HepG2 (cell line): ENCODE measurements at regions not wholly inside any gene's neighbourhood (a gene's known extent, or its start where the extent isn't known, plus 50 kb on each side); places are given as distances from the start of the nearest gene placed in this dataset.

Source experiments
- ATAC-seq: fragments of 200-7000 bp; cut with Tn5 transposase; 3 replicates; pipeline ENCODE4 v1.9.1; 2020; ENCODE audit warnings: mild to moderate bottlenecking, moderate library complexity
- BruUV-seq: library from RNA; stranded (reverse); fragments of 400-500 nt; replicated peaks from 2 replicates; lab custom pipeline; 2021; lab: Mats Ljungman, UMichigan
- CTCF ChIA-PET: fragments of 300-600 bp; formaldehyde crosslinking; extraction: SDS; loops from one replicate; lab custom pipeline; 2021; ENCODE audit warnings: low total read pairs, inconsistent platforms, low intra/inter-chr PET ratio; lab: Yijun Ruan, JAX
- POLR2A ChIA-PET: fragments of 350-600 bp; sonication (Branson Sonifier 250); formaldehyde crosslinking; loops from one replicate; lab custom pipeline; 2020; ENCODE audit warnings: antibody characterized with exemption, inconsistent platforms; lab: Yijun Ruan, JAX
- DNase-seq: peaks from one replicate; pipeline ENCODE4 v3.0.0-alpha.2; 2015; ENCODE audit warnings: low spot score
- FAIRE-seq: peaks from 3 replicates; lab custom pipeline; 2011; peaks lifted over from hg19 to GRCh38; lab: Jason Lieb, UNC
- H2AFZ ChIP-seq: one replicate; pipeline ENCODE4 v1.6.1; 2011; ENCODE audit warnings: low read length, inconsistent platforms
- H3K27ac ChIP-seq: fragments of 300-600 bp; 3 replicates; pipeline ENCODE4 v1.8.0; 2011; ENCODE audit warnings: mixed run types, mild to moderate bottlenecking, mixed read lengths, low read length, inconsistent platforms; ENCODE audit not compliant: insufficient read depth; ENCODE audit errors: extremely low read length
- H3K27me3 ChIP-seq, 2 experiments: fragments of 200-600 bp in 1 of 2; 2 replicates in 1 of 2; 3 replicates in 1 of 2; pipeline versions ENCODE4 v1.6.0 to v1.8.0; 2011; ENCODE audit warnings: low read length in 2 of 2, mild to moderate bottlenecking in 2 of 2, moderate library complexity in 2 of 2, inconsistent platforms in 1 of 2; ENCODE audit not compliant: insufficient read depth in 2 of 2, control insufficient read depth in 1 of 2
- H3K36me3 ChIP-seq, 2 experiments: fragments of 200-600 bp in 1 of 2; replicated peaks in 1 of 2; 2 replicates in 1 of 2; 3 replicates in 1 of 2; pipeline versions ENCODE4 v1.5.1 to v1.8.0; 2011; ENCODE audit warnings: low read length in 2 of 2, inconsistent platforms in 1 of 2; ENCODE audit not compliant: insufficient read depth in 2 of 2, control insufficient read depth in 1 of 2
- H3K4me1 ChIP-seq: 2 replicates; pipeline ENCODE4 v1.5.1; 2012; ENCODE audit warnings: low read length, inconsistent platforms; ENCODE audit not compliant: insufficient read depth
- H3K4me2 ChIP-seq: 2 replicates; pipeline ENCODE4 v1.6.0; 2011; ENCODE audit warnings: low read depth, low read length, inconsistent platforms
- H3K4me3 ChIP-seq, 3 experiments: fragments of 200-600 bp in 1 of 3; sonication (generic), shearing (Covaris generic) in 1 of 3; replicated peaks in 1 of 3; 2 replicates each; pipeline ENCODE4 v1.5.1; 2011 to 2016; ENCODE audit warnings: low read length in 3 of 3, inconsistent platforms in 2 of 3, low read depth in 2 of 3, mild to moderate bottlenecking in 2 of 3, control low read depth in 1 of 3, mixed read lengths in 1 of 3; ENCODE audit not compliant: insufficient read depth in 1 of 3
- H3K79me2 ChIP-seq: one replicate; pipeline ENCODE4 v1.6.1; 2011; ENCODE audit warnings: low read length, inconsistent platforms; ENCODE audit not compliant: insufficient read depth
- H3K9ac ChIP-seq: 2 replicates; pipeline ENCODE4 v1.6.0; 2011; ENCODE audit warnings: mild to moderate bottlenecking, low read depth, low read length, inconsistent platforms; ENCODE audit not compliant: insufficient read depth
- H3K9me3 ChIP-seq: 2 replicates; pipeline ENCODE4 v1.5.1; 2012; ENCODE audit warnings: mild to moderate bottlenecking, low read length
- H4K20me1 ChIP-seq: 2 replicates; pipeline ENCODE4 v1.6.0; 2011; ENCODE audit warnings: inconsistent platforms, mild to moderate bottlenecking, low read length, moderate library complexity; ENCODE audit not compliant: insufficient read depth
- CEBPG ChIP-seq: IDR thresholded peaks from 2 replicates; pipeline ENCODE4 v1.6.1; 2016
- FOXM1 ChIP-seq: sonication (generic); formaldehyde crosslinking; IDR thresholded peaks from 2 replicates; pipeline ENCODE4 v1.5.0; 2020; ENCODE audit warnings: missing genetic modification reagents
- FOXP1 ChIP-seq, 2 experiments: fragments of 450-650 bp in 1 of 2; IDR thresholded peaks; 2 replicates each; pipeline ENCODE4 v1.6.1; 2017 to 2018; ENCODE audit warnings: antibody characterized with exemption in 1 of 2
- KLF6 ChIP-seq: IDR thresholded peaks from 2 replicates; pipeline ENCODE4 v1.8.0; 2016; ENCODE audit warnings: missing biosample characterization, missing genetic modification reagents
- MED13 ChIP-seq: sonication (generic); formaldehyde crosslinking; IDR thresholded peaks from 2 replicates; pipeline ENCODE4 v1.5.0; 2020; ENCODE audit warnings: missing genetic modification reagents
- PHF21A ChIP-seq: sonication (generic); formaldehyde crosslinking; IDR thresholded peaks from 2 replicates; pipeline ENCODE4 v1.5.0; 2020; ENCODE audit warnings: mild to moderate bottlenecking, missing genetic modification reagents
- SALL2 ChIP-seq: sonication (generic); formaldehyde crosslinking; IDR thresholded peaks from 2 replicates; pipeline ENCODE4 v1.8.1; 2023; ENCODE audit warnings: mild to moderate bottlenecking, missing genetic modification reagents, inconsistent platforms
- ZFP36 ChIP-seq: fragments of 150-350 bp; IDR thresholded peaks from 2 replicates; pipeline ENCODE4 v1.6.1; 2018; ENCODE audit warnings: borderline replicate concordance, low read length, low read depth; ENCODE audit not compliant: partially characterized antibody
- WGBS: methylation state at CpG from one replicate; pipeline ENCODE4 v1.1.6; 2017; ENCODE audit warnings: low lambda C conversion rate; 5-methylcytosine and 5-hydroxymethylcytosine counted together
- in situ Hi-C: cut with HindIII; loops from 2 replicates; pipeline ENCODE4 v1.10.0; 2017; ENCODE audit warnings: low pct_unique_long_range_greater_than_20kb; ENCODE audit not compliant: extremely low pct_ligation_motif_present
- intact Hi-C: fragments of 100-400 bp; cut with micrococcal nuclease; formaldehyde crosslinking; loops from one replicate; pipeline ENCODE4 v1.10.0; 2022; ENCODE audit not compliant: unreplicated experiment
- TF ChIP-seq, protein P1 (sequence below): fragments of 450-650 bp; IDR thresholded peaks from 2 replicates; pipeline ENCODE4 v1.6.1; 2016
- TF ChIP-seq, protein P2 (sequence below): sonication (generic); formaldehyde crosslinking; IDR thresholded peaks from 2 replicates; pipeline ENCODE4 v1.8.0; 2022; ENCODE audit warnings: missing genetic modification reagents, mild to moderate bottlenecking, inconsistent platforms, borderline replicate concordance

- H3K9ac ChIP-seq: no peak overlapping the region
- no peaks in the 10 kb centered on the region for H3K4me1 ChIP-seq
- no peak overlapping the region for H2AFZ ChIP-seq
- TF ChIP-seq PHF21A (CRISPR knock-in tag) (no peak), FOXP1 (IDR thresholded peaks at IDR 0.05) (no peak), FOXP1 (CRISPR knock-in tag; IDR thresholded peaks at IDR 0.05) (no peak), CEBPG (no peak), SALL2 (CRISPR knock-in tag) (no peak)
- TF ChIP-seq, protein P1, sequence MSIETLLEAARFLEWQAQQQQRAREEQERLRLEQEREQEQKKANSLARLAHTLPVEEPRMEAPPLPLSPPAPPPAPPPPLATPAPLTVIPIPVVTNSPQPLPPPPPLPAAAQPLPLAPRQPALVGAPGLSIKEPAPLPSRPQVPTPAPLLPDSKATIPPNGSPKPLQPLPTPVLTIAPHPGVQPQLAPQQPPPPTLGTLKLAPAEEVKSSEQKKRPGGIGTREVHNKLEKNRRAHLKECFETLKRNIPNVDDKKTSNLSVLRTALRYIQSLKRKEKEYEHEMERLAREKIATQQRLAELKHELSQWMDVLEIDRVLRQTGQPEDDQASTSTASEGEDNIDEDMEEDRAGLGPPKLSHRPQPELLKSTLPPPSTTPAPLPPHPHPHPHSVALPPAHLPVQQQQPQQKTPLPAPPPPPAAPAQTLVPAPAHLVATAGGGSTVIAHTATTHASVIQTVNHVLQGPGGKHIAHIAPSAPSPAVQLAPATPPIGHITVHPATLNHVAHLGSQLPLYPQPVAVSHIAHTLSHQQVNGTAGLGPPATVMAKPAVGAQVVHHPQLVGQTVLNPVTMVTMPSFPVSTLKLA: no peak
- FAIRE-seq (no peak), ATAC-seq (no peak), DNase-seq (no peak)
- no TSS peak for BruUV-seq
- no peaks in the 10 kb centered on the region for H3K27me3 ChIP-seq
- in situ Hi-C loops (no loop called here), intact Hi-C loops (no loop called here)
- H3K4me3 ChIP-seq: no peak overlapping the region
- POLR2A ChIA-PET: no interaction called here
- no peak overlapping the region for H3K27ac ChIP-seq
- H3K9me3 ChIP-seq: no peaks in the 10 kb centered on the region
- 15% methylated on average over 5 of the region's 5 CpGs for whole genome bisulfite sequencing
- CTCF ChIA-PET: no interaction called here
- H3K79me2 ChIP-seq: no peaks in the 10 kb centered on the region
- no peaks in the 10 kb centered on the region for H3K36me3 ChIP-seq
- no peak overlapping the region for H3K4me2 ChIP-seq
- H4K20me1 ChIP-seq: no peaks in the 10 kb centered on the region
These were observed 173.7 kb upstream of the GALNTL6 start for GRCh38 chr4:171639540-171639939.

- Histone ChIP-seq H3K27ac (no peak overlapping the region), H3K79me2 (no peaks in the 10 kb centered on the region), H3K9ac (no peak overlapping the region), H3K4me2 (no peak overlapping the region), H3K4me3 (no peak overlapping the region), H2AFZ (no peak overlapping the region), H3K36me3 (no peaks in the 10 kb centered on the region), H3K9me3 (no peaks in the 10 kb centered on the region), H4K20me1 (no peaks in the 10 kb centered on the region), H3K27me3 (no peaks in the 10 kb centered on the region), H3K4me1 (no peaks in the 10 kb centered on the region)
- intact Hi-C loops: no loop called here
- WGBS: 54% methylated on average over 2 of the region's 2 CpGs
- DNase-seq (no peak), FAIRE-seq (no peak), ATAC-seq (no peak)
- CTCF ChIA-PET: no interaction called here
- POLR2A ChIA-PET: no interaction called here
- BruUV-seq: no TSS peak
- in situ Hi-C loops: no loop called here
- TF ChIP-seq FOXM1 (CRISPR knock-in tag) (no peak), MED13 (CRISPR knock-in tag) (no peak), KLF6 (CRISPR knock-in tag) (no peak), ZFP36 (no peak)
- TF ChIP-seq, protein P2, sequence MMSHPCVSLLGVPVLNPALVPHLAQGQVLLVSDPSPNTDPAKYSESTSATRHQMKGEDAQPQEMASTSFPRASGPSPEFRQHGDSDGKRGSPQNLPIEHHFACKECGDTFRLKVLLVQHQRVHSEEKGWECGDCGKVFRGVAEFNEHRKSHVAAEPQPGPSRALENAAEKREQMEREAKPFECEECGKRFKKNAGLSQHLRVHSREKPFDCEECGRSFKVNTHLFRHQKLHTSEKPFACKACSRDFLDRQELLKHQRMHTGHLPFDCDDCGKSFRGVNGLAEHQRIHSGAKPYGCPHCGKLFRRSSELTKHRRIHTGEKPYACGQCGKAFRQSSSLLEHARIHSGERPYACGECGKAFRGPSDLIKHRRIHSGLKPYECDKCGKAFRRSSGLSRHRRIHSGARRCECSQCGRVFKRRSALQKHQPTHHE (CRISPR knock-in tag): no peak
These were observed 176.6 kb upstream of the GALNTL6 start for GRCh38 chr4:171636606-171637005.
